Lung microvascular endothelial cell (primary cell): ENCODE measurements at regions not wholly inside any gene's neighbourhood (a gene's known extent, or its start where the extent isn't known, plus 50 kb on each side); places are given as distances from the start of the nearest gene placed in this dataset.
"Not testable (repeated sequence)": the region's sequence is repeated elsewhere in the genome, so short reads cannot be mapped to it uniquely, and the experiment has no call there.

Experiments used
- DNase-seq, 2 donors: peaks; one replicate each; pipeline versions ENCODE4 v3.0.0 to v3.0.0-alpha.2; 2010; ENCODE audit warnings: low read depth in 2 of 2

DNA sequence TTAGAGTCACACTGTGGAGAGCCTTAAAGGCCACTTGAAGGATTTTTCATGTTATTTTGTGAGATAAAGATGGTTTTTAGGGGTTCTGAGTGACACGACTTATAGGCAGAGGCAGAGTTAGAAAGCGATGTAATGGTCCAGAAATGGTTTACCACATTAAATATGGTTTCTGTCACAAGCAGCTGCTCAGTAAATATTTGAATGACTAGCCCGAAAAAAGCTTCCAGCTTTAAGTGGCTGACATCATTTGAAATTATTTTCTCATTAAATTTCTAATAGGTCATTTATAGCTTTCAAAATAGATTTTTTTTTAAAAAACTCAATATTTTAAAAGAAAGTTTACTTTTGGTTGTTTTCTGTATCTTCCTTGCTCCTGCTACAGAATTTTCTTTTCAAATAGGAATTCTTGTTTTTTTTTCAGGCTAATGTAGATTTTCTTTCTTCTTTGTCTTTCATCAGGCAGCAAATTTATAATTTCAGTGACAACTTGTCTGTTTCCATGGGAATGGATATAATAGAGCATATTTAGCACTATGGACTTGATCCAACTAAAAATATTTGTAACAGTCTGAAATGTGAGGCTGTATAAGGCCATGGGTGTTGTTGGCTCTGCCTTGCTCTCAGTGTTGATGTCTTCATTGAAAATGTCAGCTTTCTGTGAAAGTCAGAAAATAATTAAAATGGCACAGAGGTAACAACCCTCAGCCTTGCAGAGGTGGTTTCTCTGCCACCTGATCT, 700.0 kb downstream of the TMTC2 start:
- no peak for DNase-seq

DNA sequence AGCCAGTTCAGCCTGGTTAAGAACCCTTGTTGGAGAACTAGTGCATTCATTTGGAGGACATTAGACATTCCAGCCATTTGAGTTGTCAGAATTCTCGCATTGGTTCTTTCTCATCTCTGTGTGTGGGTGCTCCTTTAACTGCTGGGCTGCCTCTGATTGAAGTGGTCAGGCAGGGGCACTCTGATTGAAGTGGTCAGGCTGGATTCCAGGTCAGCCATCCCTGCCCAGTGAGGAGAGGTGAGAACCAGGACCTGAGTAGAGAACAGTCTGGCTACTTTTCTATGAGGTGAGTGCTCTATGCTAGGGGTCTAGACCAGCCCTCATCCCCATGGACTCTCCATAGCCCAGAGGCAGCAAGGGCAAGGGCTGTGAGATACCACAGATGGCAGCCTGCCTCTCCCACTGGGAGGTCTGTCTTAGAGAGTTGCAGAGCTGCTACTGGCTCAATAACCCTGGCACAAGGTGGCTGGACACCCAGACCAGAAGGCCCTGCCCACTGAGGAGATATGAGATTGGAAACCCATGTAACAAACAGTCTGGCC, 691.6 kb downstream of the TMTC2 start:
- no peak for DNase-seq

DNA sequence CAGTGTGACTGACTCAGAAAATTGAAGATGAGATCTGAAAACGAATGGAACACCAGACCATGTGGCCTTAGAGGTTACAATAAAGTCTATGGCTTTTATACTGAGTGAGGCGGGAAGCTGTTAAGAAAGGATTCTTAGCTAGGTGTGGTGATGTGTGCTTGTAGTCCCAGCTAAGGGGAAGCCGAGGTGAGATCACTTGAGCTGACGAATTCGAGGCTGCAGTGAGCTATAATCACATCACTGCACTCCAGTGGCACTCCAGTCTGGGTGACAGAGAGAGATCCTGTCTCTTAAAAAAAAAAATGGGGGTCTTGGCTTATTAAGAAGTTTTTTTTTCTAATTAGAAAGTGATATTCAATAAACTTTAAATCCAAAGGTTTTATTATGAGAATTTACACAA, 678.6 kb downstream of the TMTC2 start:
- no peak for DNase-seq

DNA sequence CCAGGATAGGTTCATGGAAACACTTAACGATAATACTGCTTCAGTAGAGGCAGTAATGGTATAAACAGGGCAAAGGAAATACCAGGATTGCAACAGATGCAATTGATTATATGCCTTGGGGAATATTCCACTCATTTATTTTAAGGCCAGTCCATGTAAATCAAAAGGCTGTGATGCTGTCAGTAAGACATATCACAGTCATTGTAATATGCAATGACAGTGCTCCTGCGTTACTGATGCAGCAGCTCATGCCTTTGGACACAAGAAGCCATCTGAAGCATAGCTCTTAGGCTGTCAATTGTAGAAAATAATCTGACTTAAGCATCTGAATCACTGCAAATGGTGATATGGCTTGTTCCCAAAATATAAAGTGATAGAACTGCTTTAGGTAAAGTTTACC, 674.8 kb downstream of the TMTC2 start:
- no peak for DNase-seq

DNA sequence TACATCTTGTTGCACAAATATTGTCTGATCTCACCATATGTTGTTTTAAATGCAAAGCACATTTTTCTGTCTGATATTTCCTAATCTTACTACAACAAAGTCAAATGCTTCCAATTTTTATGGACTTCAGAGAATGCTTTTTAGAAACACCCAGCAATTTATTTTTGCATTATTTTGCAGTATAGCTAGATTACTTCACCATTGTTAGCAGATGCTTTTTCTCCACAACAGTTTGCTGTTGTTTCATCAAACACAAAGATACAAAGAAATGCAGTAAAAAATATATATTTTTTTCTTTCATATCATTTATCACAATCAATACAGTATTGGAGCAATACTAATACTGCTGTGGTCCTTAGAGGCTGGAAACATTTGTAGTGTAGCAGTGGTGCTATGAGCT, 674.4 kb downstream of the TMTC2 start:
- DNase-seq, result no peak

DNA sequence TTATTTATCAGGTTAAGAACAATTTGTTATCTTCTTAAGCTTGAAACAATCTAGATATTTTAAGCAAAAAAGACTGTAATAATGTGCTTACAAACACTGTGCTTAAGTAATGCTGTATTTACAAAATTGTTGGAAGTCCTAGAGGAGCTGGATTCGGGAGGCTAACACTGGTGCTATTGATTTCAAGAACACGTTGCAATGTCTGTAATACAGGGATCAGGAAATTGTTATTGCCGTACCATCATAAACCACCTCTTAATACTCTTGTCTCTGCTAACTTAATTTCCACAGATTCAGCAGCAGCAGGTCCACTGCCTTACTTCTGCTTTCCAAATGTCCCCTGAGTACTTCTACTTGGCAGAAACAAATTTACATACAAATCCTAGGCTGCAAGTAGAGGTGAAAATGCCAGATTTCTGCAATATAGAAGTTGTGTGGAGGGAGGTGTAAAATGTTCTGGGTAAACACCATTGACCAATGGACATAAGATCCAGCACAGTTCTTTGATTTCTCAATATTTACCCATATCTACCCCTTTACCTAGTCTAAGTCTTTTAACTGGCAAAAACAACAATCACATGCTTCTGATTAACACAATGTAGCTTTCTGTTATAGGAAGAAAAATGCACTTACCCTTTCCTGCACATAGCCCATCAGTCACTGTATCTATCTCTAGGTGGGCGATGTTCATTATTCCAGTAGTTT, 663.4 kb downstream of the TMTC2 start:
- DNase-seq, result no peak

DNA sequence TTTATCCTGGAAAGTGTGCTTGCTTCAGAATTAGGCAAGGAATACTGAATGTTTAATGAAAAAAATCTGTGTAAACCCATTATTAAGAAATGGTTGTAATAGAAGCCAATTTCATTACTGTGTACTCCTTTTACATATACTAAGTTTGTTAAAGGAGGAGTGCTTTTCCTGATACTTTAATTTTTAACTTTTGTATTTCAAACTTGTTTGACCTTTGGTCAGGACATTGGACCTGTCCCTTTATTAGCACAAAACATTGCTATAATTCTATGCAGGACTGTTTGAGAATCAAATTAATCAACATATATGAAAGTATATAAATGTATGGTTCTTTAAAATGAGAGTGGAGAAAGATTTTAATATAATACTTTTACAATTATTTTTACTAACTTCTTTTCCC, 659.6 kb downstream of the TMTC2 start:
- no peak for DNase-seq

DNA sequence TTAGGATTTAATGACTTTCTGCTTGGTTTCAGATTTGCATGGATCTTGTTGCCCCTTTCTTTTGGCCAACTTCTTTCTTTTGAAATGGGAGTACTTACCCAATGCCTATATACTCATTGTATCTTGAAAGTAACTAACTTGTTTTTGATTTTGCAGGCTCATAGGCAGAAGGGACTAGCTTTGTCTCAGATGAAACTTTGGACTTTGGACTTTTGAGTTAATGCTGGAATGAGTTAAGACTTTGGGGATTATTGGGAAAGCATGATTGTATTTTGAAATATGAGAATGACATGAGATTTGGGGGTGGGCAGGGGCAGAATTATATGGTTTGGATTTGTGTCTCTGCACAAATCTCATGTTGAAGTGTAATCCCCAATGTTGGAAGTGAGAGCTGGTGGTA, 657.1 kb downstream of the TMTC2 start:
- no peak for DNase-seq

DNA sequence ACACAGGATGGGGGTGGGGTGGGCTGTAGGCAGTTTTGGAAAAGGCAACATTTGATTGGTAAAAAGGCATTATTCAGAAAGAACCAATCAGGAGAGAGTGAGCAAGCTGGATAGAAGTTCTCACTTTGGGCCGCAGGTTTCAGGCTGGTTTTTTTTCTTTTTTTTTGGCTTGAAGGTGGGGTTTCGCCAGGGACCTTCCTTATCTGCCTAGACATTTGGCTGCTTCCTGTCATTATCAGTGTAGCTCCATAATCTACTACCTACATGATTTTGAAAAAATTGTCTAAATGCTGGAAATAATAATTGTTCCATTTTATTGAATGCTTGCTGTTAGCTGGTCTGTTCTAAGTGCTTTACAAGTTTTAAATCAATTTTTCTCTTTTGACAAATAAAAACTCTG, 649.0 kb downstream of the TMTC2 start:
- DNase-seq, result no peak

DNA sequence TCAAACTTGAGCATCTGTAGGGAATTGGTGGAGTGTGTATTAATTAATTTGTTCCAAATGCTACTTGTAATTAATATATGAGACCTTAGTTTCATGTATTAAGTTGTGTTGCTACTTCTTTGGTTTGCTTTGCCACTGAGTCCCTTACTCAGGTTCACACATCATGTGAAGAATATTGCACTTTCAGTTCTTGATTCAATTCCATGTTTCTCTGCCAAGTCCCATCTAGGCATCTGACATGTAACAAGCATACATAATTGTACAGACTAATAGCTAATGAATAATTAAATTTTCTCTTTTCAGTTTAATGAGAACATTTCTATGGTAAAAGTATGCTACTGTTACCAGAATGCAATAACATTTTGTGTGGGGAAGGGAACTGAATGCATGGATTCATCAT, 640.0 kb downstream of the TMTC2 start:
- no peak for DNase-seq

DNA sequence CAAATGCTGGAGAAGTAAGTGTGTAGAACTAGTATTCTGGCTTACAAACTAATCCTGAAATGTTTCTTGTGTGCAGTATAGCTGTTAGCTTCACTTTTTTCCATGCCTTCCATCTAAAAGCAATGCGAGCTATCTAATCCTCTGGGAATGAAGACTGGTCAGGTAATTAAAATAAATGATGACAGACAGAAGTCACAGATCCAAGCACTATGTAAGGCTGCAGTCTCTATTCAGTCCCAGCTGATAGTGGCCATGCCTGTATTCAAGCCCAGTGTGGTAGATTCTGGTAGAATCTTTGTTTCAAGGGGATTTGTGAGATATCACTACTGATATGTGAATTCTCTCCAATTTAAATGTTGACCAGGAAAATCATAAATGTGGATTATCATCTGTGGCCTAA, 637.2 kb downstream of the TMTC2 start:
- DNase-seq, result no peak

DNA sequence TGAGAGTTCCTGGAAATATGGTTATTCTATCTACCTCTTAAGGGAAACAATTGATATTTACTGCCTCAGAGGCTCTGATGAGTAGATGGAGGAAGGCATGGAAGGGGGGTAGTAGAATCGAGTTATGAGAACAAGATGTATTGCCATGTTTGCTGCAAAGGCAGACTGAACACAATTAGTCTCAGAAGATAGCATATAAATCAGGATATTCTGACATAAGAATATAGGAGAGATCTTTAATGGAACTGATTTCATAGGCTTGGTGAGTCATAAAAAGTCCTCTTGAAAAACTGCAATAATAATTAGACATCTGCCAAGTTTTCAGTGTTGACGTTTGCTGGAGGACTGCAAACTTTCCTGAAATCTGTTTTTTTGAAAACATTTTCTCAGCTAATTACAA, 636.1 kb downstream of the TMTC2 start:
- DNase-seq, result no peak

DNA sequence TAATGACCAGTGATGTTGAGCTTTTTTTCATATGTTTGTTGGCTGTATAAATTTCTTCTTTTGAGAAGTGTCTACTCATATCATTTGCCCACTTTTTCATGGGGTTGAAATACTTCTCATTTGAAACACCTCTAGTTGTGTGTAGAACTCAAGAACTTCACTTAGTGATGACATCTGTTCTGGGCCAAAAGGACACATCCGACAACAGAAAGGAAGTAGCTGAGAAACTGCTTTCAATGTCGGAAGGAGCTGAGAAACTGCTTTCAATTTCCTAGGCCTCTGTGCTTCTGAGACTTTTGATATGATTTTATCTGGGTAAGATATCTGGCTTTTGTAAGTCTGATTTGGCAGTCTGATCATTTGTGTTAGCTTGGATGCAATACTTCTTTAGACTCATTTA, 635.3 kb downstream of the TMTC2 start:
- no peak for DNase-seq

DNA sequence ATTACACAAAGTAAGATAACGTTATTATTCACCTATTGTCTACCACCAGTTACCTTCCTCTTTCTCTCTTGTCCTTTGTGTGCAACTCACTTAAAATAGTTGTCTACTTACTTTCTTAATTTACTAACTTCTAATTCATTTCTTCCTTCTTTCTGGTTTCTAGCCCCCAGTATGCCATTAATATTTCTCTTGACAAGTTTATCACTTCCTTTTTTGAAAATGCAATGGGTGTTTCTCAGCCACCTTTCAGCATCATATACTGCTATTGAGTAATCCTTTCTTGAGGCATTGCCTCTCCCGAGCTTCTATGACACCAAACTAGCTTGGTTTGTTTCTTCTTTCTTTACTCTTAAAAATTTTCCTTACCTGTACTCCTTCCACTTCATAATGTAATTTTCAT, 633.6 kb downstream of the TMTC2 start:
- no peak for DNase-seq

DNA sequence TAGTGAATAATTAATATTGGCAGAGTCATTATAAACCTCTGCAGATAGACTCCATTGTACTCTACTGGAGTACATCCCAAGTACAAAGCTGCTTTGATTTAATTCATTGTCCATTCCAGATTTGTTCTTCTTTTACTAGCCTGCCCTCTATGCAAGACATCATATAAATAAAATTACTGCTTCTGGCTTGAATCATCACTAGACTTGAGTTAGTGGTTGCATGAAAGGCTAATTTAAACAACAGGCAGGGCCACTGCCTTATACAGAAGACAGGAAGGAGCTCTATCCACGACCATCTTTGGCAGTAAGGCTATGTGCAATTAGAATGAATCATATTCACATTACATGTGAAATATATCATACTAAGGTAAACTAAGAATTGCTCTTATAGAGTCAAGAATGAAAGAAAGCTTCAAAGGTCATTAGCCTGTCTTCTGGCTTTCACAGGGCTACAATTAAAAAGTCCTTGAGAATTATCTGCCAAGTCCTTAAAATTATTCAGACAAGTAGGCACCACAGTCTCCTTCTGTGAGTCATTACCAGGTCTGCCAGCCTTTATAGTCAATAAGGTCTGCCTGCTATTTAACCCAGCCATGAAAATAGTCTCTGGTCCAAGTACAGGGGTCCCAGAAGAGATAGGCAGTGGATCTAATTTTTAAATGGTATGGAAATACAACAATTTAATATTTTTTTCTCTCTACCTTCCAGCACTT, 631.8 kb downstream of the TMTC2 start:
- no peak for DNase-seq

DNA sequence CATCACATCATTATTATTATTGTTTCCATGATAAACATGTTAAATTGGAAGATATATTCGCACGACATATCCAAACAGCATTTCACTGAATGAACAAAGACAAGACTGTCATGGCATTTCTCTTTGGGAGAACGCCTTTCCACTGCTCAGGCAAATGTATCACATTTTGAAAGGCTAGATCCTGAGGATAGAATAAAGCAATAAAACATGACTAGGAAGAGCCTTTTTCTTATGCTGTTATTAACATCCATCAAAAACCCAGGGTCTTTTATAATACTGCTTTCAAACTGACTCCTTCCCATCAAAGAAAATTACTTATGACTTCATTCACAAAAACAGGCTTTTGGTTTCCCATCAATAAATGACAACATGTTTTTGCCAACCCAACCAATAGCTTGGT, 630.9 kb downstream of the TMTC2 start:
- no peak for DNase-seq

DNA sequence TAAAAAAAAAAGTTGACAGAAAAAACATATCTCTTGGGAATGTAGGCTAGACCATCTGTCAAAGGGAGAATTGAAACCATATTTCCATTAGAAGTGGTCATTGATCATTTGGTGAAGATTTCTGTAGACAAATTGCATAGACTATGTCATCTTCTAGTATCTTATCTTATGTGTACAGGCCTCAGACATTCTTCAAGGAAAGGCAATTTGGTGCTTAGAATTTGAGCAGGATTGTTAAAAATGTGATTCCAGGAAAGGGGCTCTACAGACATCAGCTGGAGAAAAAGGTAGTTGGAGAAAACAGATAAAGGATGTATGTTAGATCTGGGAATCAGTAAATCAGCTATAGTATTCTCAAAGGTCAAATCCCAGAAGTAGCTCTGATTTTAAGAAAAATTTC, 627.1 kb downstream of the TMTC2 start:
- no peak for DNase-seq

DNA sequence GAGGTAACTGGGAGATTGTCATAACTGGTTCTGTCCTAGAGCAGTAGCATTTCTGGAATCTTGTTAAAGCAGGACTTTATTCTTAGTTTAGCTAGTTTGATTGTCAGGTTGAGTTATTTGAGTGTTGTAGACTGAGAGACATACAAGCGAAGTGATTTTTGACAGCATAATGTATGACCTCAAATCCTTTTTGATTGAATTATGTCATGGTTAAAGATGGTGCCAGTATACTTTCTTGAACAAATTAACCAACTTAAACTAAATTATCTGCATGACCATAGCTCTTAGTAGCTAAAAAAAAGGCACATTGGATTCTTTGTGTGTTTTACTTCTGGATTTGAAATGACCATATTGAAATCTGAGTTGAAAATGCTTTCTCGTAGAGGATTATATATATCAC, 626.6 kb downstream of the TMTC2 start:
- DNase-seq, result no peak

DNA sequence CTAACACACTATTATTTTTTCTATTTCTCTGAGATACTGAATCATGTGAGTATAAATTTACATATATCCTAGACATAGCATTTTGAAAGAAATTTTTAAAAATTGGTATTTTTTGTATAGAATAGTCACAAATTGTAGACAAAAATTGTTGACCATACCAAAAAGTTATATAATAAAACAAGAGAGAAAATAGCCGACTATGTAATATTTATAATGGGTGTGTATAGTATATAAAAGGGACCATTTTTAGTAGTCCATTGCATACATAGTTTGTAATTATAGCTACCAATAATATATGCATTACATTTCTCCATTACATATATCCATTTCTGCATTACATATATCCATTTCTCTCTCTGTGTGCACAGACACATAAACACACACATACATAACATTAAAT, 590.2 kb downstream of the TMTC2 start:
- DNase-seq, result no peak

DNA sequence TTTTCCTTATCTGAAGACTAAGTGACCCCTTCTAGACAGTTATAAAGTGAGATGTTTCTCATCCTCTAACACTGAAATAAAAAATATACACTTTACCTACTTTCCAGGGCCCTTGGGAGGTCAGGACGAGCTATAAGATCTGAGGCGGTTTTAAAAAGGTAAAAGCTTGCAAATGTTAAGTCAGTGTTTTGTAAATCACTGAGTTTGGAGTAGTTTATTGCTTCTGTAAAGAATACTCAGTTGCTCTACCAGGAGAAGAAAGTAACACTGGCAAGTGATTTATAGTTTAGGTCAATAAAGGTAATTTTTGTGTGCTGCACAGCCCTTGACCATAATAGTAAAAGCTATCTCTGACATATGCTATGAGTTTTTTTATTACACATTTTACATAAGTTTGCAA, 584.5 kb downstream of the TMTC2 start:
- DNase-seq, result no peak

DNA sequence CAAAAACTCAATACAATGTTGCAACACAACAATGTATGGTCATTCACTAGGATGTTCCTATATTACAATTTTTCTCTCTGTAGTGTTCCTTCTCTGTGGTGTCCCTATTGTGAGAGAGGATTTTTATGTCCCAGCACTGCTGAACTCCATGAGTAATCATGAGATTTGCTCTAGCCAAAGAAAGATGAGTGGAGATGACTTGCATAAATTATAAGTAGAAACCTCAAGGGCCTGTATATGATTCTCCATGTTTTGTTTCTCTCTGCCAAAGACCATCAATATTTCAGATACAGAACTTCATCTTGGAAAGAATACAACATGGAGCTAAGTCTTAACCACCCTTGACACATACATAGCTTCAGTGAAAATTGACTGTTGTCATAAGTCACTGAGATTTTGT, 579.1 kb downstream of the TMTC2 start:
- no peak for DNase-seq

DNA sequence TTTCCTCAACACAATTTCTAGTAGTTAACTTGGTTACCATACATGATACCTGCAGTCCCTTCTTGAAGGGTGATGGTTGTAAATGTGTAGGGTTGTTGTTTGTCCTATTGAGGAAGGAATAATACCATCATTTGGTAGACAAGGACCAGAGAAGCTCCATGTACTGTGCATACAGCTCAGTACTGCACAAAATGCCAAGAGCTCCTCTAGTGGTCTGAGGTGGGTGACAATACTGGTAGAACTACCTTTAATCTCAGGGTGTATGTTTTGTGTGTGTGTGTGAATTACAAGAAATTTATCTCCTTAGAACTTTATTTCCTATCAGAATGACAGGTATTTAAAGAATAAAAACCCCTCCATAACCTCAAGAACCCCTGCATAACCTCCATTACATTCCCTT, 575.3 kb downstream of the TMTC2 start:
- DNase-seq, result no peak

DNA sequence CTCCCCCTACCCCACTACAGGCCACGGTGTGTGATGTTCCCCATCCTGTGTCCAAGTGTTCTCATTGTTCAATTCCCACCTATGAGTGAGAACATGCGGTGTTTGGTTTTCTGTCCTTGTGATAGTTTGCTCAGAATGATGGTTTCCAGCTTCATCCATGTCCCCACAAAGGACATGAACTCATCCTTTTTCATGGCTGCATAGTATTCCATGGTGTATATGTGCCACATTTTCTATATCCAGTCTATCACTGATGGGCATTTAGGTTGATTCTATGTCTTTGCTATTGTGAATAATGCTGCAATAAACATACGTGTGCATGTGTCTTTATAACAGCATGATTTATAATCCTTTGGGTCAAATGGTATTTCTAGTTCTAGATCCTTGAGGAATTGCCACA, 573.4 kb downstream of the TMTC2 start:
- not testable (repeated sequence) for DNase-seq
